DMS53 treated with DMSO at 0.1 percent for 48 hours (cell line): ENCODE measurements at regions not wholly inside any gene's neighbourhood (a gene's known extent, or its start where the extent isn't known, plus 50 kb on each side); places are given as distances from the start of the nearest gene placed in this dataset.

Source experiments
- DNase-seq: peaks from one replicate; lab custom pipeline; 2025; ENCODE audit not compliant: unreplicated experiment; lab: John Stamatoyannopoulos, UW

- no peak for DNase-seq
Observed at GRCh38 chr3:170732660-170733245, 137.2 kb downstream of the RPL22L1 start.

- no peak for DNase-seq
Observed at GRCh38 chr3:170731281-170731680, 138.7 kb downstream of the RPL22L1 start.

DNA sequence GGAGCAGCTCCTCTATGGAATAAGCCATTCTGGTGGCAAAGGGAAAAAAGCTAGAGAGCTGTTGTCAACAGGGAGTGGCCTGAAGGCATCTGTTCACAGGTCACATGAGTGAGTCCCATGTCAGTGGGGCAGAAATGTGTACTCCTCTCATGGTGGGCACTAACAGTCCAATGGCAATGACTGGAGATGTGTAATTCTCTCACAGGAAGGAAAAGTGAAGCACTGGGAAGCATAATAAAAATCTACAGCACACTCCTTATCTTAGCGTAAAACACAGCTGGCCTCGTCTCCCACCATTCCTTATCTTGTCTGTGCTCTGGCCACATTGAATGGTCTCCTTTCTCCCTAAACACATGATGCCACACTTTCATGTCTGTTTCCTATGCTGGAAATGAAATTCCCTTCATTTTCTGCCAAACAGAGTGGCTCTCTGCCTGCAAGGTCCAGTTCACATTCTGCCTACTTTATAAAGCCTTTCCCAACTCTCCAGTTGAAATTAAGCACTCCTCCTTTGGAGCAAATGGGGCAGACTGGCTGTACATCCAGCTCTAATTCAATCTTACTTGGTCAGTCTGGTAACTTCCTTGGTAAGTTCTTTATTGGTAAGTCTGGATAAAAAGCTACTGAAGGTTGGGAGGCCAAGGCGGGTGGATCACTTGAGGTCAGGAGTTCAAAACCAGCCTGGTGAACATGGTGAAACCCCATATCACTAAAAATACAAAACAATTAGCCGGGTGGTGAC, 139.8 kb downstream of the RPL22L1 start:
- DNase-seq = no peak

DNA sequence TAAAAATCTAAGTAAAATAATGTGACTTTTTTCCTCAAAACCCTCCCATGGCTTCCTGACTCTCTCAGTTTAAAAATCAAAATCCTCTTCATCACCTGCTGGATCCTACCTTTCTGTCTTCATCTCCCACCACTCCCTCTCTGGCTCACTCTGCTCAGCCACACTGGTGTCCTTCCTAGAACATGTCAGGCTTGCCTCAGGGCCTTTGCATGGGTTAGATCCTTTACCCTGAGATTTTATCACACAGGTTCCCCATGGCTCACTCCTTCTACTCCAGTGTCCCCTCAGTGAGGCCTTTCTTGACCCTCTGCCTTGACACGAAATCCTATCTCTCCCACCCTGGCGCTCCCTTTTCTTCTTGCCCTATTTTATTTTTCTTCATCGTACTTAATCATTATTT, 141.8 kb downstream of the RPL22L1 start:
- no peak for DNase-seq

GRCh38 chr3:170727754-170728153, 141.9 kb upstream of the SLC7A14 start:
- DNase-seq = no peak

- DNase-seq = no peak
Observed at GRCh38 chr3:170726976-170727661, 141.2 kb upstream of the SLC7A14 start.

DNA sequence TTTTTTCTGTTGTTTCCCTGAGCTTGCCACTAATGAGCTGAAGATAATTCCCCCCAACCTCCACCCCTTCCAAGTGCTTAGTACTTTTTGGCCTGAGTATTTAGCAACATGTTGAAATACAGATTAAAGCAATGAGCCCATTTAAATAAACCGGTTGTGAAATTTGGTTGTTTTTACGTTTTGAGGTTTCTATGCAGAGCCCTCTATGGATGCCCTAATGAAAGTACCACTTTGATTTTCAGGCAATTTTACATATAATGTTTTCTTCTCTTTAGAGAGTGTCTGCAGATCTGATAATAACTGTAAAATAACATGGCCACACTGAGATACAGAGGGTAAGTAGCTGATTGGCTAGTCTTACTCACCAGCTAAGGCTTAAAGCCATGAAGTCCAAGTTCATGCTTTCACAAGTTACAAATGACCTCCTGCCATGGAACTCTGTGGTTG, 139.4 kb upstream of the SLC7A14 start:
- no peak for DNase-seq

DNA sequence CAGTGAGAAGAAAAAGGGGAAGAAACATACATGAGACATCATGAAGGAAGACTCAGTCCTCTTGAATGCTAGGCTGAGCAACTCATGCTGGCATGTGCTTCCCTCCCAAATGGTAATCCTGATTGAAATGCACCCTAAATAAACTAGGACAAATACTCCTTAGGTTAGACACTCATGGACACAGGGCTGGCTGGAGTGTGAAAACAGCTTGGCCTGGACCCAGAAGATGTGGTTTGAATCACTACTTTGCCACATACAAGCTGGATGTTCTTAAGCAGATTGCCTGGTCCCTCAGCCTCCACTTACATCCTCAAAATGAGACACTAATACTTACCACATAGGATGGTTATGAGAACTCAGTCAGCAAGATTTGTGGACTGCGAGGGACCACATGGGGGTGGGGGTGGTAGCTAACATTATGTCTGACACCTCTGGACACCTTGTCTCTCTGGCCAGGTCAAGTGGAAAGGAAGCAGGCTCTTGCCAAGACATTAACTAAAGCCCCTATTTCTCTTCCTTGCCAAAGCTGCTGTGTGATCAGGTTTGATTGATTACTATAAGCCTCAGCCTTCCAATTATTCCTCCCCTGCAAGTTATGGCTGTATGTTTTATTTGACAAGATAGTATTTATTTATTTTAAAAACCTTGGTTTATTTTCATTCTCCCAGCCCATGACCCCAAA, 138.9 kb upstream of the SLC7A14 start:
- DNase-seq = no peak

- DNase-seq = no peak
Observed at GRCh38 chr3:170723241-170723640, 137.4 kb upstream of the SLC7A14 start.

DNA sequence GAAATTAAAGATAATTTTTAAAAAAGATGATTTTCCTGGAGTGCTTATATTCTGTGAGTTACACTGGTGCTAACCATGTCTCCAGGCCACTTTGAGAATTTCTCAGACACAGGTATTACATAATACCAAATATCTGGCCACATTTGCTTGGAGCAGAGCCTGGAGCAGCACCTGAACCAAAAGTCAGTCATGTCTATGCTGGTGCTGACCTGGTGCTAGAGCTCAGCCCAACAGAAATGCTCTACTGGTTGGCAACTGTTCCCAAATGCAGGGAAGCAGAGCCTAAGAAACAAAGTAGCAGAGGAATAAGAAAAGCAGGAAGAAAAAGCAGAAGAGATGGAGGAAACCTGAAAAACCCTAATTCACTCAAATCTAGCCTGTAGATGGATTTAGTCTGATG, 135.7 kb upstream of the SLC7A14 start:
- DNase-seq = no peak

DNA sequence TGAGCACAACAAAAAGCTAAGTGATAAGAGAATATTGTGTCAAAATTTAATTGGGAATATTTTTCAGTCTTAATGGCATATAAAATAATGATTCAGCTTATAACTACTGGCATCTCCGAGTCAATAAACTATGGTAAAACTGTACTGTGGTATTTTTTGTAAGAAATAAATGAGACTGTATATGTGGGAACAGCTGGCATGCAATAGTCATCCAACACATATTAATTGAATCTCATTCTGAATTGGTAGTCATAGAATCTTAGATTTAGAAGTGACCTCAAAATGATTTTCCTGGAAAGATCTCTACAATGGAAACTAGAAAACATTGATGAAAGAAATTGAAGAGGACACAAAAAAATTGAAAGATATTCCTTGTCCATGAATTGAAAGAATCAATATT, 133.4 kb upstream of the SLC7A14 start:
- DNase-seq = no peak

DNA sequence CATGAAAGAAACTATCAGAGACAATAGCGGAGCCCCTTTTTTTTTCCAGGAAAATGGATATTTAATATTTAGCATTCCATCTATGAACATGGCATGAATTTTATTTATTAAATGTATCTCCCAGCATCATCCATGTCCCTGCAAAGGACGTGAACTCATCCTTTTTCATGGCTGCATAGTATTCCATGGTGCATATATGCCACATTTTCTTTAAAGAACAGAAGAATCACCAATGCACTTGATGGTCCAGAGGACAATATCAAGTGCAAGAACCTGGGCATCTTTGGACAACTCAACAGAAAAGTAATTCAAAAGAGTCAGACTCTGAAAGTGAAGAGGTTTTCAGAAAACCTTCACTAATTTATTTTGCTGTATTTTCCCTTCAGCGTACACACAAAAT, 133.0 kb upstream of the SLC7A14 start:
- DNase-seq = no peak

DNA sequence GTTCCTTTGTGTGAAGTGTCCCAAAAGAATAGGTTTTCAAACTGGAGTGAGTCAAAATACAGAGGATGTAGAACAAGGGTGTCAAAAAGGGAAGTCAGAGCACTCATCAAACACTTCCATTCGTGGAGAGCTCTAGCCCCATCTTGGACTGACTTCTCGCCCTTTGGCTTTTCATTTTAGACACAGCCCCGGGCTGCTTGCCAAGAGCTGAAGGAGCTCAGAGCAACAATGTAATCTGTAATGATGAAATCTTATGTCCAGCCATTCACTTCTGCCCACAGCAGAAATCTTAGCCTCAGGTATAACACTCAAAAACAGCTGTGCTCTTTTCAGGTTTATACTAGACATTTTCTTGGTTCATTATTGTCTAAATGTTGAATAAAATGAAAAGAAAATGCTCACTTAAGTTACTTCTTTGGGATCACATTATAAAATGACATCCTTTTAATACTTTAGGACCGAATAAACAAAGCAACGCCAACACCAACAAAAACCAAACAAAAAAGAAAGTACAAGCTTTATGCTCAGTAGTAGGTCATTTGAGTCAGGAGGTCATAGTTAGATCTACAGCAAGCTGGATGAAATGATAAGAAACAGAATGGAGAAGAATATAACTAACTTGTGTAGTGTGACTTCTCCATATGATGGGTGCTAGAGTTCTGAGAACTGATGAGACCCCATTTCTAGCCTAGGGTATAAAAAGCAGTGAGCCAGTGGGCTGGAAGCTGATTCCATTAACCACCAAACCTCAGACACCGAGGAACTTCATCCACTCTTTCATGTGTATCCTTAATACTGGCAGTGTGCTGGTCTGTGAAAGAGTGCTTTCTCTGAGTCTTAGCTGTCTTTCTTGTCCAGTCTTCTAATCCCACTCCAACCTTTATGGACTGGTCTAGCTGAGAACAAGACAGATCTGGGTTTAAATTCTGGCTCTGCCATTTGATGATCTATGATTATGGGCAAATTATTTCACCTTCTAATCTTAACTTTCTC, 131.8 kb upstream of the SLC7A14 start:
- no peak for DNase-seq

GRCh38 chr3:170716172-170716805, 130.4 kb upstream of the SLC7A14 start:
- DNase-seq = no peak

- DNase-seq = no peak
Observed at GRCh38 chr3:170714562-170715535, 129.0 kb upstream of the SLC7A14 start.

GRCh38 chr3:170714122-170714521, 128.2 kb upstream of the SLC7A14 start:
- DNase-seq = no peak

GRCh38 chr3:170713653-170714052, 127.8 kb upstream of the SLC7A14 start:
- DNase-seq = no peak

- DNase-seq = no peak
Observed at GRCh38 chr3:170712798-170713197, 126.9 kb upstream of the SLC7A14 start.

- DNase-seq = no peak
Observed at GRCh38 chr3:170712336-170712735, 126.5 kb upstream of the SLC7A14 start.
